ENCODE measurements at regions not wholly inside any gene's neighbourhood (a gene's known extent, or its start where the extent isn't known, plus 50 kb on each side); places are given as distances from the start of the nearest gene placed in this dataset.

DNA sequence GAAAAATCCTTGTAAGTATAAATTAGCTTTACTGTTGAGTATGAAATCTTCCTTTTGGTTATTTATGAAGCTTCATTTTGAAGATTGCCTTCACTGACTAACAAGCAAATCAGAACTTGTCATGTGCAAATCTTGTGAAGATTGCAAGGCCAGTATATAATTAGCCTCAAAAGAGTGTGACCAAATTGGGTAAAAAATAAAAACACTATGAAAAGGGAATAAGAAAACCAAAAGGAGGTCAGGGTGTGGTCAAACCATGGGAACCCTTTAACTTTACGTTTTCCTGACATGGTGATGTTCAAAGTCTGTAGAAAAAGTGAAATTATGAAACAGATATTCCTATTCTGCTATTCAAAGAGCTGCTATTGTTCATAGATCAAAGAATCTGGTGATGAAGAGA, 230.3 kb downstream of the BCAT1 start:
- CTCF ChIA-PET: interaction anchor here (0.7 to 0.8 kb wide), 2 partner anchors 808 to 1989 kb away, joined by 3 read pairs; no protein-coding TSS in a partner anchor
- H3K27ac ChIP-seq: no peak overlapping the region
- POLR2A ChIA-PET (ENCODE audit: low non-redundant PET): no interaction called here
- DNase-seq (ENCODE audit: low spot score): no peak
- TF ChIP-seq, protein P1, sequence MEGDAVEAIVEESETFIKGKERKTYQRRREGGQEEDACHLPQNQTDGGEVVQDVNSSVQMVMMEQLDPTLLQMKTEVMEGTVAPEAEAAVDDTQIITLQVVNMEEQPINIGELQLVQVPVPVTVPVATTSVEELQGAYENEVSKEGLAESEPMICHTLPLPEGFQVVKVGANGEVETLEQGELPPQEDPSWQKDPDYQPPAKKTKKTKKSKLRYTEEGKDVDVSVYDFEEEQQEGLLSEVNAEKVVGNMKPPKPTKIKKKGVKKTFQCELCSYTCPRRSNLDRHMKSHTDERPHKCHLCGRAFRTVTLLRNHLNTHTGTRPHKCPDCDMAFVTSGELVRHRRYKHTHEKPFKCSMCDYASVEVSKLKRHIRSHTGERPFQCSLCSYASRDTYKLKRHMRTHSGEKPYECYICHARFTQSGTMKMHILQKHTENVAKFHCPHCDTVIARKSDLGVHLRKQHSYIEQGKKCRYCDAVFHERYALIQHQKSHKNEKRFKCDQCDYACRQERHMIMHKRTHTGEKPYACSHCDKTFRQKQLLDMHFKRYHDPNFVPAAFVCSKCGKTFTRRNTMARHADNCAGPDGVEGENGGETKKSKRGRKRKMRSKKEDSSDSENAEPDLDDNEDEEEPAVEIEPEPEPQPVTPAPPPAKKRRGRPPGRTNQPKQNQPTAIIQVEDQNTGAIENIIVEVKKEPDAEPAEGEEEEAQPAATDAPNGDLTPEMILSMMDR (conservative IDR thresholded peaks at IDR 0.05; ENCODE audit: low read depth): no peak

DNA sequence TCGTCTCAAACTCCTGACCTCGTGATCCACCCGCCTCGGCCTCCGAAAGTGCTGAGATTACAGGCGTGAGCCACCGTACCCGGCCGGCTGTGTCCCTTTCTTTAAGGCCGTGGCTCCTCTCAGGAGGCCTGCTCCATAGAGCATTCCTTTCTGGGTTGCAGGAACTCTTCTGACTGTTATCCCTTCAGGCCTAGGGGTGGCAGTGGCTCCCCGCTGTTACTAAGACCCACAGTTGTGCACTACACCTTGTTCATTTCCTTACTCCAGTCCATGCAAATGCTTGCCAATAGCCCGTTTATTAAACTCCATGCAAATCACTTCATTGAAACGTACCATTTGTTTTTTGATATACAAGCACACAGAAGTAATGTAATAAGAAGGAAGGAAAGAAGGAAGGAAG, 234.7 kb downstream of the BCAT1 start:
- H3K27ac ChIP-seq: no peak overlapping the region
- ChIA-PET POLR2A (ENCODE audit: low non-redundant PET) (no interaction called here), CTCF (no interaction called here)
- no peak for DNase-seq (ENCODE audit: low spot score)
- TF ChIP-seq, protein P1 (conservative IDR thresholded peaks at IDR 0.05; ENCODE audit: low read depth): no peak

DNA sequence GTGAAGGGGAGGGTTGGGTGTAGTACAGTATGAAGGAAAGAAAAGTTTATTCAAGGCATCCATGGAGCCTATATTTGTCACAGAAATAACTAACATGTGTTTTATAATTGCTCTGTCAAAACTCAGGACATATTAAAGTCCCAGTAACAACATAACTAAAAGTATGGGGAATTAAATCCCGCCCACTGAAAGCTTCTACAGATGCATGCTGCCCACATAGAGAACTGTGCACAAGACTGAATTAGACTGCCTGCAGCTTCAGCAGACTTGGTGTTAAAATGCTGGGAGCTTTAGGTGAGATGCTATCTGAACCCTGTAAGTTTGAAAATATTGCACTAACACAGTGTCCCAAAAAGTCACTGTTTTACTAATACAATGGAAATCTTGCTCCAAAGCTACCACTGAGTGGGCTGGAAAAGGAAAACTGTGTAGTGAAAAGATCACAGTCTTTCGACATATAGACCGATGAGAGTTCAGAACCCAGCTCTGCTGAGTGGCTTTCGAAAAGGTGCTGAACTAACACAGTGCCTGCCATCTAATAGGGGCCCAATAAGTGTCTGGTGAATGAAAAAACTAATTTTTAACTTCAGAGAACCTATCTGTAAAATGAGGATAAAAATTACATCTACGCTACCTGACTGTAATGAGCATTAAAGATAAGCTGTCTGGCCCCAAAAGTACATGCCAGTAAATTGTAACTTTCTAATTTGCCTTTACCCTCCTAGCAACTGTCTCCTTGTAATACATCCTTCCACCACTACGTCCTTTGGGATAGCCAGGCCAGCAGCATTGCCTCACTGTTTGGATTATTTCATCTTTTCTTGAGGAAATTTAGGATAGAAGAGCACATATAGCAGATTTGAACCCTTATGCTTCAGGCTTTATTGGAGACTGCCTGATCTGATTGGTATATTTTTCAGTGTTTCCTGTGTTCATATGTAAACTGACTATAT, 237.6 kb downstream of the BCAT1 start:
- ChIA-PET POLR2A (ENCODE audit: low non-redundant PET) (no interaction called here), CTCF (no interaction called here)
- no peak overlapping the region for H3K27ac ChIP-seq
- TF ChIP-seq, protein P1 (conservative IDR thresholded peaks at IDR 0.05; ENCODE audit: low read depth): no peak
- DNase-seq (ENCODE audit: low spot score): no peak

DNA sequence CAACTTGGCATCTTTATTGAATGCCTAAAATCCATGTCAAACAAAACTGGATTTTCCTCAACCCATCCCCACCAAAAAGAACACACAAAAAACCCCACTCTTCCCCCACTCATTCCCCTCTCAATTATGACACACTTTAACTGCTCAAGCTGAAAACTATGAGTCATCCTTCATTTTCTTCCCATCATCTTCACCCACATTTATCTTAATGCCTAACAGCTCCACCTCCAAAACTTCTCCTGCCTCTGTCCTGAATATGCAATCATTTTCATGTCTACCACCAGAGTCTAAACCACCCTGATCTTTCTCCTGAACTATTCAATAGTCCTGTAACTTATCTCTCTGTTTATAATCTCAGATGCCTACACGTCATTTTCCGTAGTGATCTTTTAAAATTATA, 239.7 kb downstream of the BCAT1 start:
- H3K27ac ChIP-seq: no peak overlapping the region
- ChIA-PET CTCF (no interaction called here), POLR2A (ENCODE audit: low non-redundant PET) (no interaction called here)
- DNase-seq (ENCODE audit: low spot score): no peak
- TF ChIP-seq, protein P1 (conservative IDR thresholded peaks at IDR 0.05; ENCODE audit: low read depth): no peak

DNA sequence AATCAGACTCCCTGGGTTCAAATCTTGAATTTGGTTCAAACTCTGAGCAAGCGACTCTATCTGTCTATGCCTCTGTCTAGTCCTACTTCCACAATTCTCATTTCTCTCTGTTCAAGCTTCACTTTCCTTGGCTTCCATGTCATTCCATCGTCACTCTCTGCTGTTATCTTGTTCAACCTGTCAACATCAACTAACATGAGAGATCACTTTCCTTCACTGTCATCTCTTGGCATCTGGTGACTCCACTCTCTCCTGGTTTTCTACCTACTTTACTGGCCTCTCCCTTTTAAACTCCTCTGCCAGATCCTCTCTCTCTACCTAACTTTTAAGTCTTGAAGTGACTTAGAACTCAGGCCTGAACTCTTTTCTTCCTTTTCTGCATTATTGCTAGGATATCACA, 240.2 kb downstream of the BCAT1 start:
- no peak for DNase-seq (ENCODE audit: low spot score)
- ChIA-PET POLR2A (ENCODE audit: low non-redundant PET) (no interaction called here), CTCF (no interaction called here)
- no peak overlapping the region for H3K27ac ChIP-seq
- TF ChIP-seq, protein P1 (conservative IDR thresholded peaks at IDR 0.05; ENCODE audit: low read depth): no peak

DNA sequence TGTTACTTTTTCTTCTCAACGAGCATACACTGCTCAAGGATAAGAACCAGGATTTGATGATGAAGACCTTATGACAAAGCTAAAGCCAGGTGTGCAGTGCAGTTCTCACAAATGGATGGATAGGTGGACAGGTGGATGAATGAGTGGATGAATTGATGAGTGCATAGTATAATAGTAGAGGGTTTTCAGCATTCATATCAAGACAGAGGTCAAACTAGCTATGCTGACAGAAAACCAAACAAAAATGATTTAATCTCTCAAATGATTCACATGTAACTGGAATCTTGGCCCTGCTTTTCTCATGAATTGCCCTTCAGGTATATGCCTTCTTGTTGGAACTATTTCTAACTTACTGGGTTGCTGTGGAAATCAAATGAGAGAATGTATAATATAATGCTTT, 240.9 kb downstream of the BCAT1 start:
- DNase-seq (ENCODE audit: low spot score): no peak
- no peak overlapping the region for H3K27ac ChIP-seq
- ChIA-PET POLR2A (ENCODE audit: low non-redundant PET) (no interaction called here), CTCF (no interaction called here)
- TF ChIP-seq, protein P1 (conservative IDR thresholded peaks at IDR 0.05; ENCODE audit: low read depth): no peak
